Fibroblast of lung (primary cell): ENCODE measurements at regions not wholly inside any gene's neighbourhood (a gene's known extent, or its start where the extent isn't known, plus 50 kb on each side); places are given as distances from the start of the nearest gene placed in this dataset.

Experiments used
- CTCF ChIP-seq, 2 donors: IDR thresholded peaks in 1 of 2; conservative IDR thresholded peaks in 1 of 2; 1 replicate in 1 of 2; 2 replicates in 1 of 2; pipeline ENCODE4 v1.5.1; 2011 to 2012; ENCODE audit warnings: low read length in 2 of 2, control low read depth in 1 of 2, inconsistent platforms in 1 of 2, low read depth in 1 of 2, mild to moderate bottlenecking in 1 of 2
- EZH2 ChIP-seq: IDR thresholded peaks from 2 replicates; pipeline ENCODE4 v1.5.1; 2012; ENCODE audit warnings: low read length, control low read depth, mild to moderate bottlenecking; ENCODE audit errors: missing control alignments

- TF ChIP-seq CTCF (conservative IDR thresholded peaks at IDR 0.05 in 1 of 2, IDR thresholded peaks at IDR 0.05 in 1 of 2; ENCODE audit: low read depth in 1 of 2, low read length in 2 of 2), result no peak
- no peak for TF ChIP-seq EZH2
Observed at GRCh38 chr11:15829312-15829711, 527.0 kb downstream of the SOX6 start.
